ENCODE measurements at regions not wholly inside any gene's neighbourhood (a gene's known extent, or its start where the extent isn't known, plus 50 kb on each side); places are given as distances from the start of the nearest gene placed in this dataset.

GRCh38 chr4:34293459-34293858 is 1950.9 kb downstream of the ARAP2 start:
- peak; percentile 72 for DNase-seq (ENCODE audit: low read depth, low spot score)
- no peak overlapping the region for H3K27ac ChIP-seq (ENCODE audit: low read depth, low read length)
- no peaks in the 10 kb centered on the region for H3K79me2 ChIP-seq (ENCODE audit: insufficient read depth, low read length)
- no peaks in the 10 kb centered on the region for H3K9me3 ChIP-seq (ENCODE audit: control insufficient read depth in 1 of 2, insufficient read depth in 1 of 2, low read depth in 1 of 2, low read length in 2 of 2)
- CTCF ChIA-PET, result no interaction called here
- BruUV-seq (replicated peaks), result no TSS peak
- RAD21 ChIA-PET (ENCODE audit: low non-redundant PET in 1 of 2, low total read pairs in 2 of 2, uncharacterized antibody in 2 of 2, unreplicated experiment in 2 of 2), result no interaction called here
- H3K4me1 ChIP-seq (ENCODE audit: control insufficient read depth in 1 of 2, insufficient read depth in 2 of 2, low read length in 2 of 2), result peaks cover 0 to 12% of the 10 kb centered on the region in 2 experiments; a peak in 2 of 4 replicates
- no peaks in the 10 kb centered on the region for H3K27me3 ChIP-seq (ENCODE audit: insufficient read depth, low read length)
- H2AFZ ChIP-seq (ENCODE audit: low read depth, low read length, poor library complexity, severe bottlenecking), result no peak overlapping the region
- peak; percentile 98 for ATAC-seq
- H3K9ac ChIP-seq (ENCODE audit: low read length), result no peak overlapping the region
- intact Hi-C loops (cut with micrococcal nuclease), result no loop called here
- peak overlapping the region; percentile 53 for H3K4me2 ChIP-seq (ENCODE audit: low read length)
- peak overlapping the region in 1 of 2 experiments; percentile 9; a peak in 1 of 4 replicates for H3K4me3 ChIP-seq (replicated peaks in 1 of 2; ENCODE audit: low read depth in 1 of 2, low read length in 2 of 2)
- POLR2A ChIA-PET, result no interaction called here
- H3K9me2 ChIP-seq (ENCODE audit: insufficient read depth), result no peaks in the 10 kb centered on the region
- H3K36me3 ChIP-seq (ENCODE audit: control insufficient read depth in 1 of 2, insufficient read depth in 2 of 2, low read length in 2 of 2), result no peaks in the 10 kb centered on the region
- no peaks in the 10 kb centered on the region for H4K20me1 ChIP-seq (ENCODE audit: insufficient read depth)
- TF ChIP-seq ZNF274 (IDR thresholded peaks at IDR 0.05; ENCODE audit: low read depth, low read length) (no peak), RAD21 (IDR thresholded peaks at IDR 0.05; ENCODE audit: low read depth) (0 out of 2 replicates have a peak, but pooled peaks have one; percentile 26), ZFX (IDR thresholded peaks at IDR 0.05) (no peak), CEBPB (IDR thresholded peaks at IDR 0.05; ENCODE audit: low read depth) (peak; percentile 69; the same call in 1 of the 2 replicates), SIN3A (IDR thresholded peaks at IDR 0.05; ENCODE audit: low read depth) (no peak), EGR1 (IDR thresholded peaks at IDR 0.05; ENCODE audit: low read depth) (no peak), JUND (IDR thresholded peaks at IDR 0.05) (peak; percentile 91), CBX3 (IDR thresholded peaks at IDR 0.05; ENCODE audit: low read depth) (peak; percentile 80), EZH2phosphoT487 (IDR thresholded peaks at IDR 0.05; ENCODE audit: borderline replicate concordance) (no peak), EZH2 (IDR thresholded peaks at IDR 0.05) (no peak), ELF1 (IDR thresholded peaks at IDR 0.05; ENCODE audit: borderline replicate concordance, low read depth) (no peak), SRF (IDR thresholded peaks at IDR 0.05; ENCODE audit: low read depth) (peak; percentile 33; the same call in 1 of the 2 replicates), FOSL1 (IDR thresholded peaks at IDR 0.05; ENCODE audit: low read depth) (peak; percentile 77), SP1 (IDR thresholded peaks at IDR 0.05; ENCODE audit: low read depth) (peak; percentile 71), POLR2A (IDR thresholded peaks at IDR 0.05; ENCODE audit: borderline replicate concordance, extremely low read depth, insufficient read depth, insufficient read length) (no peak), YY1 (IDR thresholded peaks at IDR 0.05; ENCODE audit: extremely low read depth, insufficient replicate concordance, low read depth, low read length) (no peak), REST (IDR thresholded peaks at IDR 0.05; ENCODE audit: low read depth) (no peak), POLR2AphosphoS5 (IDR thresholded peaks at IDR 0.05; ENCODE audit: low read depth, low read length) (peak; percentile 50; the same call in 1 of the 2 replicates), ATF3 (IDR thresholded peaks at IDR 0.05) (no peak)
- TF ChIP-seq, protein P1, sequence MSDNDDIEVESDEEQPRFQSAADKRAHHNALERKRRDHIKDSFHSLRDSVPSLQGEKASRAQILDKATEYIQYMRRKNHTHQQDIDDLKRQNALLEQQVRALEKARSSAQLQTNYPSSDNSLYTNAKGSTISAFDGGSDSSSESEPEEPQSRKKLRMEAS (IDR thresholded peaks at IDR 0.05), result peak; percentile 54
- TF ChIP-seq, protein P2, sequence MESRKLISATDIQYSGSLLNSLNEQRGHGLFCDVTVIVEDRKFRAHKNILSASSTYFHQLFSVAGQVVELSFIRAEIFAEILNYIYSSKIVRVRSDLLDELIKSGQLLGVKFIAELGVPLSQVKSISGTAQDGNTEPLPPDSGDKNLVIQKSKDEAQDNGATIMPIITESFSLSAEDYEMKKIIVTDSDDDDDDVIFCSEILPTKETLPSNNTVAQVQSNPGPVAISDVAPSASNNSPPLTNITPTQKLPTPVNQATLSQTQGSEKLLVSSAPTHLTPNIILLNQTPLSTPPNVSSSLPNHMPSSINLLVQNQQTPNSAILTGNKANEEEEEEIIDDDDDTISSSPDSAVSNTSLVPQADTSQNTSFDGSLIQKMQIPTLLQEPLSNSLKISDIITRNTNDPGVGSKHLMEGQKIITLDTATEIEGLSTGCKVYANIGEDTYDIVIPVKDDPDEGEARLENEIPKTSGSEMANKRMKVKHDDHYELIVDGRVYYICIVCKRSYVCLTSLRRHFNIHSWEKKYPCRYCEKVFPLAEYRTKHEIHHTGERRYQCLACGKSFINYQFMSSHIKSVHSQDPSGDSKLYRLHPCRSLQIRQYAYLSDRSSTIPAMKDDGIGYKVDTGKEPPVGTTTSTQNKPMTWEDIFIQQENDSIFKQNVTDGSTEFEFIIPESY (IDR thresholded peaks at IDR 0.05; ENCODE audit: extremely low read depth, insufficient replicate concordance, low read length), result no peak
- TF ChIP-seq, protein P3, sequence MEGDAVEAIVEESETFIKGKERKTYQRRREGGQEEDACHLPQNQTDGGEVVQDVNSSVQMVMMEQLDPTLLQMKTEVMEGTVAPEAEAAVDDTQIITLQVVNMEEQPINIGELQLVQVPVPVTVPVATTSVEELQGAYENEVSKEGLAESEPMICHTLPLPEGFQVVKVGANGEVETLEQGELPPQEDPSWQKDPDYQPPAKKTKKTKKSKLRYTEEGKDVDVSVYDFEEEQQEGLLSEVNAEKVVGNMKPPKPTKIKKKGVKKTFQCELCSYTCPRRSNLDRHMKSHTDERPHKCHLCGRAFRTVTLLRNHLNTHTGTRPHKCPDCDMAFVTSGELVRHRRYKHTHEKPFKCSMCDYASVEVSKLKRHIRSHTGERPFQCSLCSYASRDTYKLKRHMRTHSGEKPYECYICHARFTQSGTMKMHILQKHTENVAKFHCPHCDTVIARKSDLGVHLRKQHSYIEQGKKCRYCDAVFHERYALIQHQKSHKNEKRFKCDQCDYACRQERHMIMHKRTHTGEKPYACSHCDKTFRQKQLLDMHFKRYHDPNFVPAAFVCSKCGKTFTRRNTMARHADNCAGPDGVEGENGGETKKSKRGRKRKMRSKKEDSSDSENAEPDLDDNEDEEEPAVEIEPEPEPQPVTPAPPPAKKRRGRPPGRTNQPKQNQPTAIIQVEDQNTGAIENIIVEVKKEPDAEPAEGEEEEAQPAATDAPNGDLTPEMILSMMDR (IDR thresholded peaks at IDR 0.05 in 2 of 3, conservative IDR thresholded peaks at IDR 0.05 in 1 of 3; ENCODE audit: borderline replicate concordance in 1 of 3, insufficient read depth in 1 of 3, low read depth in 2 of 3, low read length in 2 of 3), result no peak

Measured in HCT116 (cell line).